ENCODE measurements at regions not wholly inside any gene's neighbourhood (a gene's known extent, or its start where the extent isn't known, plus 50 kb on each side); places are given as distances from the start of the nearest gene placed in this dataset.

DNA sequence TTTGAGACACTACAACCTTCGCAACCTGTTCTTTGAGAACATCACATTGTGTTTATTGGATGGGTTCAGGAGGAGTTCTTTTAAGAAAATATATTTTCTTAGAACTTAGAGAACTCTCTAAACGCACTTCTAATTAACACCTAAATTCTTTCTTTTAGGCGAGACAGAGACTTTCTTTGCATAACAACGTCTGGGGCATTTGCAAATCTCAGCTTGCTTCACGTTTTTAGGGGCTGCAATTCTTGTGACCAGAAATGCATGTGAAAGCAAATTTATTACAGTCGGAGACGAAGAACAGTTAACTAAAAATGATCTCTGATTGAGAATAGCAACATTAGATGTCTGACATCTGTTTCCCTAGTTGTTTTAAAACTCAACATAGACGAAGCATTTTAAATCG, 568.3 kb upstream of the ZNF717 start:
- TF ChIP-seq, protein P1, sequence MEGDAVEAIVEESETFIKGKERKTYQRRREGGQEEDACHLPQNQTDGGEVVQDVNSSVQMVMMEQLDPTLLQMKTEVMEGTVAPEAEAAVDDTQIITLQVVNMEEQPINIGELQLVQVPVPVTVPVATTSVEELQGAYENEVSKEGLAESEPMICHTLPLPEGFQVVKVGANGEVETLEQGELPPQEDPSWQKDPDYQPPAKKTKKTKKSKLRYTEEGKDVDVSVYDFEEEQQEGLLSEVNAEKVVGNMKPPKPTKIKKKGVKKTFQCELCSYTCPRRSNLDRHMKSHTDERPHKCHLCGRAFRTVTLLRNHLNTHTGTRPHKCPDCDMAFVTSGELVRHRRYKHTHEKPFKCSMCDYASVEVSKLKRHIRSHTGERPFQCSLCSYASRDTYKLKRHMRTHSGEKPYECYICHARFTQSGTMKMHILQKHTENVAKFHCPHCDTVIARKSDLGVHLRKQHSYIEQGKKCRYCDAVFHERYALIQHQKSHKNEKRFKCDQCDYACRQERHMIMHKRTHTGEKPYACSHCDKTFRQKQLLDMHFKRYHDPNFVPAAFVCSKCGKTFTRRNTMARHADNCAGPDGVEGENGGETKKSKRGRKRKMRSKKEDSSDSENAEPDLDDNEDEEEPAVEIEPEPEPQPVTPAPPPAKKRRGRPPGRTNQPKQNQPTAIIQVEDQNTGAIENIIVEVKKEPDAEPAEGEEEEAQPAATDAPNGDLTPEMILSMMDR (IDR thresholded peaks at IDR 0.05; ENCODE audit: borderline replicate concordance, extremely low read depth, low read length, poor library complexity, severe bottlenecking): no peak
- no peak for TF ChIP-seq EZH2 (IDR thresholded peaks at IDR 0.05; ENCODE audit: borderline replicate concordance, low read depth, low read length, severe bottlenecking)

All from DND-41 (cell line).